ENCODE measurements at regions not wholly inside any gene's neighbourhood (a gene's known extent, or its start where the extent isn't known, plus 50 kb on each side); places are given as distances from the start of the nearest gene placed in this dataset.

DNA sequence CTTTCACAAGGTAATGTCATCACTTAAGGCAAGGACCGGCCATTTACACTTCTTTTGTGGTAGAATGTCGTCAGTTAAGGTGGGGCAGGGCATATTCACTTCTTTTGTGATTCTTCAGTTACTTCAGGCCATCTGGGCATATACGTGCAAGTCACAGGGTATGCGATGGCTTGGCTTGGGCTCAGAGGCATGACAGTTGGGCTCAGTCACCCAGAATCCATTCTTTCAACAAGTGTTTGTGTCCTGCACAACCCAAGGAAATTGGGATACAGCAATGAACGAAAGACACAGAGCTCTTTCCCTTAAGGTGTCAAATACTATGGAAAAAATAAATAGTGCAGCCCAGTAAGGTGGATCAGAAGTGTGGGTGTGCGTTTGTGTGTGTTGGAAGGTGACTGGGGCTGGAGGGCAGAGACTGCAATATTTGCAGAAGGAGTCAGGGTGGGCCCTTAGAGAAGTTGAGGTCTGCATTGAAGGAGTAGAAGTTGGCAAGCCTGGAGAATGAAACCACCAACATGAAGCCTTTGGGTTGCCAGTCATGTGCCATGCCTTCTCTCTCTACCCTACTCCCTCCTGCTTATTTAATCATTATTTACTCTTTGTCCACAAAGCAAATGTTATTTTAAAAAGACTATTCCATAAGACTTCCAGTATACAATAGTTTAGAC lies 222.8 kb upstream of the PRKCQ start:
- TF ChIP-seq, protein P1, sequence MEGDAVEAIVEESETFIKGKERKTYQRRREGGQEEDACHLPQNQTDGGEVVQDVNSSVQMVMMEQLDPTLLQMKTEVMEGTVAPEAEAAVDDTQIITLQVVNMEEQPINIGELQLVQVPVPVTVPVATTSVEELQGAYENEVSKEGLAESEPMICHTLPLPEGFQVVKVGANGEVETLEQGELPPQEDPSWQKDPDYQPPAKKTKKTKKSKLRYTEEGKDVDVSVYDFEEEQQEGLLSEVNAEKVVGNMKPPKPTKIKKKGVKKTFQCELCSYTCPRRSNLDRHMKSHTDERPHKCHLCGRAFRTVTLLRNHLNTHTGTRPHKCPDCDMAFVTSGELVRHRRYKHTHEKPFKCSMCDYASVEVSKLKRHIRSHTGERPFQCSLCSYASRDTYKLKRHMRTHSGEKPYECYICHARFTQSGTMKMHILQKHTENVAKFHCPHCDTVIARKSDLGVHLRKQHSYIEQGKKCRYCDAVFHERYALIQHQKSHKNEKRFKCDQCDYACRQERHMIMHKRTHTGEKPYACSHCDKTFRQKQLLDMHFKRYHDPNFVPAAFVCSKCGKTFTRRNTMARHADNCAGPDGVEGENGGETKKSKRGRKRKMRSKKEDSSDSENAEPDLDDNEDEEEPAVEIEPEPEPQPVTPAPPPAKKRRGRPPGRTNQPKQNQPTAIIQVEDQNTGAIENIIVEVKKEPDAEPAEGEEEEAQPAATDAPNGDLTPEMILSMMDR (IDR thresholded peaks at IDR 0.05): no peak
- no peak for TF ChIP-seq EZH2 (IDR thresholded peaks at IDR 0.05)

Measured in neural progenitor cell (in vitro differentiated cells).